ENCODE measurements at regions not wholly inside any gene's neighbourhood (a gene's known extent, or its start where the extent isn't known, plus 50 kb on each side); places are given as distances from the start of the nearest gene placed in this dataset.

- TF ChIP-seq POLR2A (IDR thresholded peaks at IDR 0.05) (no peak), CTCF (IDR thresholded peaks at IDR 0.05) (no peak)
- H3K27ac ChIP-seq = no peak overlapping the region
- no peak overlapping the region for H3K4me3 ChIP-seq
- H3K27me3 ChIP-seq = no peaks in the 10 kb centered on the region
- H3K36me3 ChIP-seq = no peaks in the 10 kb centered on the region
- DNase-seq = no peak
- no peaks in the 10 kb centered on the region for H3K4me1 ChIP-seq
- no peaks in the 10 kb centered on the region for H3K9me3 ChIP-seq
These were observed 336.3 kb upstream of the NRXN1 start for GRCh38 chr2:51368250-51368649.

- DNase-seq = no peak
- Histone ChIP-seq H3K27ac (no peak overlapping the region), H3K4me1 (no peaks in the 10 kb centered on the region), H3K36me3 (no peaks in the 10 kb centered on the region), H3K27me3 (no peaks in the 10 kb centered on the region), H3K4me3 (no peak overlapping the region), H3K9me3 (no peaks in the 10 kb centered on the region)
- TF ChIP-seq POLR2A (IDR thresholded peaks at IDR 0.05) (no peak), CTCF (IDR thresholded peaks at IDR 0.05) (no peak)
These were observed 318.2 kb upstream of the NRXN1 start for GRCh38 chr2:51350100-51350499.

- H3K27me3 ChIP-seq = no peaks in the 10 kb centered on the region
- DNase-seq = no peak
- TF ChIP-seq POLR2A (IDR thresholded peaks at IDR 0.05) (no peak), CTCF (IDR thresholded peaks at IDR 0.05) (no peak)
- no peaks in the 10 kb centered on the region for H3K4me1 ChIP-seq
- H3K27ac ChIP-seq = no peak overlapping the region
- H3K4me3 ChIP-seq = no peak overlapping the region
- no peaks in the 10 kb centered on the region for H3K36me3 ChIP-seq
- no peaks in the 10 kb centered on the region for H3K9me3 ChIP-seq
These were observed 313.0 kb upstream of the NRXN1 start for GRCh38 chr2:51344886-51345285.

- TF ChIP-seq POLR2A (IDR thresholded peaks at IDR 0.05) (no peak), CTCF (IDR thresholded peaks at IDR 0.05) (no peak)
- no peak for DNase-seq
- H3K9me3 ChIP-seq = no peaks in the 10 kb centered on the region
- H3K36me3 ChIP-seq = no peaks in the 10 kb centered on the region
- H3K4me3 ChIP-seq = no peak overlapping the region
- H3K4me1 ChIP-seq = no peaks in the 10 kb centered on the region
- no peaks in the 10 kb centered on the region for H3K27me3 ChIP-seq
- no peak overlapping the region for H3K27ac ChIP-seq
These were observed 303.4 kb upstream of the NRXN1 start for GRCh38 chr2:51335087-51336058.

- H3K4me1 ChIP-seq = no peaks in the 10 kb centered on the region
- DNase-seq = no peak
- no peak overlapping the region for H3K4me3 ChIP-seq
- H3K27ac ChIP-seq = no peak overlapping the region
- TF ChIP-seq POLR2A (IDR thresholded peaks at IDR 0.05) (no peak), CTCF (IDR thresholded peaks at IDR 0.05) (no peak)
- no peaks in the 10 kb centered on the region for H3K36me3 ChIP-seq
- H3K9me3 ChIP-seq = no peaks in the 10 kb centered on the region
- H3K27me3 ChIP-seq = no peaks in the 10 kb centered on the region
These were observed 297.6 kb upstream of the NRXN1 start for GRCh38 chr2:51329512-51329911.

All from Peyer's patch (tissue), 4 donors.